ENCODE measurements at regions not wholly inside any gene's neighbourhood (a gene's known extent, or its start where the extent isn't known, plus 50 kb on each side); places are given as distances from the start of the nearest gene placed in this dataset.

- no peak for DNase-seq
- Histone ChIP-seq H3K9me3 (no peaks in the 10 kb centered on the region), H3K36me3 (no peaks in the 10 kb centered on the region), H3K4me3 (no peak overlapping the region), H3K4me1 (no peaks in the 10 kb centered on the region), H3K27ac (no peak overlapping the region), H3K27me3 (peaks cover 0 to 11% (median 10%) of the 10 kb centered on the region in 4 donors)
- 70% methylated on average over 11 of the region's 11 CpGs for WGBS, 2 donors
- FAIRE-seq: no peak
- peak in 2 of 4 donors; percentile 53 to 64 for ATAC-seq
- intact Hi-C loops (cut with DNase I): loop anchor here in 2 of 3 donors (10.0 kb wide), 2 partner anchors 503 to 523 kb away; partner anchors contain the start of genes HOXD8 (in 1 of the 2) and HOXD9 (in 1 of the 2)
- no peak for TF ChIP-seq CTCF (IDR thresholded peaks at IDR 0.05)
Measured at GRCh38 chr2:176647325-176648165, 378.3 kb downstream of the MTX2 start.

DNA sequence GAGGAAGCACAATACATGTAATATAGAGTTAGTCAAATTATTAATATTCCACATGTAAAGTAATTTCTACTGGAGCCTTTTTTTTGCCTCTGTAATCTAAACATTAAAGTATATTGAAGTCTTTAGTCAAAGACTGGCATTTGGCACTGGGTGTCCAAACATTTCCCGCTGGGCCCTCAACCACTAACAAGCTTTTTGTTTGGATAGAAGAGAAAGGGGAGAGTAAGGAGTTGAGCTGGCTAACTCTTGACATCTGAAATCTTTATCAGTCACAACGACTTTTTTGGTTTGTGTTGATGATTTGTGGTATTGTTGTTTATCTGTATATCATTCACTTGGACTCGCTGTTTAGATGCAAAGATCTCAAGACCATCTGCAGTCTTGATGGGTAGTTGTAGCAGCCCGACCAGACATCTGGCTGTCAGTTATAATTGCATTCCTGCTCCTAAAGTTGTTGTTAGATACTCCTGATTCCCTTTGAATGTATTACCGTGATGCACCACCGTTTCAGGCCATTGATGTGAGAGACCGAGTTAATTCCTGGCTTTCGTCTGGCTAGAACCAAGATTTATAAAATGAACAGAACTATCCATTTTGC is 379.6 kb downstream of the MTX2 start:
- Histone ChIP-seq H3K27me3 (peaks cover 0 to 11% (median 10%) of the 10 kb centered on the region in 4 donors), H3K36me3 (no peaks in the 10 kb centered on the region), H3K27ac (no peak overlapping the region), H3K4me3 (no peak overlapping the region), H3K4me1 (no peaks in the 10 kb centered on the region), H3K9me3 (no peaks in the 10 kb centered on the region)
- WGBS, 2 donors: 73 to 75% methylated on average over 8 of the region's 8 CpGs
- intact Hi-C loops (cut with DNase I): loop anchor here in 2 of 3 donors (10.0 kb wide), 2 partner anchors 504 to 524 kb away; partner anchors contain the start of genes HOXD8 (in 1 of the 2) and HOXD9 (in 1 of the 2)
- no peak for TF ChIP-seq CTCF (IDR thresholded peaks at IDR 0.05)
- FAIRE-seq (no peak), ATAC-seq (no peak), DNase-seq (no peak)

GRCh38 chr2:176650104-176650837 is 381.0 kb downstream of the MTX2 start:
- Histone ChIP-seq H3K4me3 (no peak overlapping the region), H3K9me3 (no peaks in the 10 kb centered on the region), H3K27ac (no peak overlapping the region), H3K27me3 (peaks cover 0 to 11% (median 10%) of the 10 kb centered on the region in 4 donors), H3K4me1 (no peaks in the 10 kb centered on the region), H3K36me3 (no peaks in the 10 kb centered on the region)
- intact Hi-C loops (cut with DNase I): no loop called here
- DNase-seq (no peak), ATAC-seq (no peak), FAIRE-seq (no peak)
- no peak for TF ChIP-seq CTCF (IDR thresholded peaks at IDR 0.05)
- 72 to 84% methylated on average over 4 of the region's 4 CpGs for WGBS, 2 donors

GRCh38 chr2:176650838-176651555 is 381.8 kb downstream of the MTX2 start:
- H3K4me3 ChIP-seq: no peak overlapping the region
- H3K4me1 ChIP-seq: no peaks in the 10 kb centered on the region
- intact Hi-C loops (cut with DNase I): no loop called here
- DNase-seq (no peak), FAIRE-seq (no peak), ATAC-seq (no peak)
- no peaks in the 10 kb centered on the region for H3K36me3 ChIP-seq
- peaks cover 0 to 11% (median 9%) of the 10 kb centered on the region in 4 donors for H3K27me3 ChIP-seq
- no peaks in the 10 kb centered on the region for H3K9me3 ChIP-seq
- no peak for TF ChIP-seq CTCF (IDR thresholded peaks at IDR 0.05)
- H3K27ac ChIP-seq: no peak overlapping the region
- 70 to 74% methylated on average over 13 of the region's 13 CpGs for WGBS, 2 donors

All from pancreas (tissue), 10 donors.